Right atrium auricular region (tissue), 2 donors: ENCODE measurements at regions not wholly inside any gene's neighbourhood (a gene's known extent, or its start where the extent isn't known, plus 50 kb on each side); places are given as distances from the start of the nearest gene placed in this dataset.

Experiments used
- DNase-seq: peaks from one replicate; pipeline ENCODE4 v3.0.0-alpha.2; 2019; ENCODE audit warnings: low spot score
- H3K27ac ChIP-seq, 2 donors: fragments of 200-600 bp; sonication (generic); 1 replicate in 1 of 2; 2 replicates in 1 of 2; pipeline ENCODE4 v1.5.1; 2016 to 2019
- H3K27me3 ChIP-seq, 2 donors: fragments of 200-600 bp; sonication (generic); one replicate each; pipeline versions ENCODE4 v1.5.1 to v1.6.0; 2017 to 2019
- H3K36me3 ChIP-seq: fragments of 200-600 bp; sonication (generic); one replicate; pipeline ENCODE4 v1.5.1; 2016
- H3K4me1 ChIP-seq, 2 donors: fragments of 200-600 bp; sonication (generic); one replicate each; pipeline versions ENCODE4 v1.5.1 to v1.6.0; 2017 to 2019
- H3K4me3 ChIP-seq, 2 donors: fragments of 200-600 bp; sonication (generic); 1 replicate in 1 of 2; 2 replicates in 1 of 2; pipeline ENCODE4 v1.5.1; 2017 to 2019; ENCODE audit warnings: mild to moderate bottlenecking in 1 of 2, moderate library complexity in 1 of 2
- H3K9me3 ChIP-seq, 2 donors: fragments of 200-600 bp; sonication (generic); one replicate each; pipeline ENCODE4 v1.5.1; 2019
- TF ChIP-seq, protein P1 (sequence below), 2 donors: fragments of 200-600 bp; sonication (generic); IDR thresholded peaks; one replicate each; pipeline ENCODE4 v1.5.1; 2019; ENCODE audit warnings: antibody characterized with exemption in 2 of 2

DNA sequence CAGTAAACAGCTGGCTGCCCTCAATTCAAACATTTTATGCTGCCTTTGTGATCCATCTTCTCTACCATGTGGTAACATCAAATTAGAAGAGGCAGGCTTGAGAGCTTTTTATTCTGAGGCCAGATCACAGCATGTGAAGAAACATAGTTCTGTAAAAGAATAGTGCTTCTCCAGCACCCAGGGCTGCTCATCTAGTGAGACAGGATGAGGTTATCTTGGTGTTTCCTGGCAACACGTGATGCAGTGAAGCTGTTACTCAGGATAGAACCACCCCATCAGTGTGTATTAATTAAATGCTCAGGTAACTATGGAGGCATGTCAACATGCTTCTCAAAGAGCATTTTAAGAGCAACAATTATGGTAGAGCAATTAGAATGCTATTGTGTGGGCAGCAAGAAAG lies 400.5 kb upstream of the ACO1 start:
- H3K9me3 ChIP-seq = peaks cover 7% of the 10 kb centered on the region in 2 donors
- no peaks in the 10 kb centered on the region for H3K4me1 ChIP-seq
- no peak overlapping the region for H3K4me3 ChIP-seq
- no peaks in the 10 kb centered on the region for H3K36me3 ChIP-seq
- no peak overlapping the region for H3K27ac ChIP-seq
- no peak for DNase-seq
- H3K27me3 ChIP-seq = no peaks in the 10 kb centered on the region
- TF ChIP-seq, protein P1, sequence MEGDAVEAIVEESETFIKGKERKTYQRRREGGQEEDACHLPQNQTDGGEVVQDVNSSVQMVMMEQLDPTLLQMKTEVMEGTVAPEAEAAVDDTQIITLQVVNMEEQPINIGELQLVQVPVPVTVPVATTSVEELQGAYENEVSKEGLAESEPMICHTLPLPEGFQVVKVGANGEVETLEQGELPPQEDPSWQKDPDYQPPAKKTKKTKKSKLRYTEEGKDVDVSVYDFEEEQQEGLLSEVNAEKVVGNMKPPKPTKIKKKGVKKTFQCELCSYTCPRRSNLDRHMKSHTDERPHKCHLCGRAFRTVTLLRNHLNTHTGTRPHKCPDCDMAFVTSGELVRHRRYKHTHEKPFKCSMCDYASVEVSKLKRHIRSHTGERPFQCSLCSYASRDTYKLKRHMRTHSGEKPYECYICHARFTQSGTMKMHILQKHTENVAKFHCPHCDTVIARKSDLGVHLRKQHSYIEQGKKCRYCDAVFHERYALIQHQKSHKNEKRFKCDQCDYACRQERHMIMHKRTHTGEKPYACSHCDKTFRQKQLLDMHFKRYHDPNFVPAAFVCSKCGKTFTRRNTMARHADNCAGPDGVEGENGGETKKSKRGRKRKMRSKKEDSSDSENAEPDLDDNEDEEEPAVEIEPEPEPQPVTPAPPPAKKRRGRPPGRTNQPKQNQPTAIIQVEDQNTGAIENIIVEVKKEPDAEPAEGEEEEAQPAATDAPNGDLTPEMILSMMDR (IDR thresholded peaks at IDR 0.05) = no peak

DNA sequence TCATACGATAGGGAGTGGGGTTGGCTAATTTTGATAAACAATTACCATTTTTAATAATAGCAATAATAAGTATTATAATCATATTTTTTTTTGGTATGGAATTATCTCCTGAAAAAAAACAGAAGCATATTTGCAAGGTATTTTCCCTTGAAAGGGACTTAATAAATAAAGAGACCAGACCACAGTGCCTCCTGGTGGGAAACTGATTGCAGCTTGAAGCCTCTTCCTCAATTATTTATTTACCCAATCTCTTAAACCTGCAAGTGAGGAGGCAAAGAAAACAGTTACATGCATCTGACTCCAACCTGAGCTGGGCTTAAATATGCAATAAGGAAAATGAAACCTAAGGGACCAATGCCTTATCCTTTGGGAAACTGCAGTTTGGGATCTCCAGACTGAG lies 388.1 kb upstream of the ACO1 start:
- no peak overlapping the region for H3K27ac ChIP-seq
- H3K36me3 ChIP-seq = no peaks in the 10 kb centered on the region
- H3K9me3 ChIP-seq = no peaks in the 10 kb centered on the region
- H3K4me1 ChIP-seq = no peaks in the 10 kb centered on the region
- DNase-seq = no peak
- TF ChIP-seq, protein P1 (IDR thresholded peaks at IDR 0.05) = no peak
- no peak overlapping the region for H3K4me3 ChIP-seq
- no peaks in the 10 kb centered on the region for H3K27me3 ChIP-seq

DNA sequence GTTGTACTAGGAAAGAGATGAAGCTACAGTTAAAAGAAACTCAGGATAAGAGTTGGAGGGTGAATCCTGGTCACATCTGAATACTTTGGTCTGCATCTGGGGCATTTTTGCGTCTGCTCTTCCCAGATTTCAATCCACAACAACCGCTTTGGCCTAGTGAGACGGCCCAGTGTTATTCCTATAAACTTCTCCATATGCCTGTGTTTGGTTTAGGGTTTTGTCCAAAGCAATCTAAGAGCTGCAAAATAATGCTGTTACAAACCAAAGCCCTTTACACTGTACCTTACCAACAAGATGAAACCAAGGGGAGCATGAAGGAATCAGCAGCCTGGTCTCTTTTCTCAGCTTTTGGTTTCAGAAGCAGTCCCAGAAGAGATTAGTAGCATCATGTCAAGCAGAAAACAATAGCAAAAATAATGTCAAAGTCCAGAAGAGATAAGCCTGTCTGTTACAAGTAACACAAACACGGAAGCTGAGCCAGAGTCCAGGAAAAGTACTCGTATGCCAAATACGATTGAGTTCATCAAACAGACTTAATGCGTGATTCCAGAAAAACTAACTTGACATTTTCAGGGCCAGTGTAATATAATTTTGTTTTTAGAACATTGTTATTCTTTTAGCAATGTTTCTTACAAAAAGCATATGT lies 379.9 kb upstream of the ACO1 start:
- no peaks in the 10 kb centered on the region for H3K36me3 ChIP-seq
- H3K27ac ChIP-seq = no peak overlapping the region
- H3K4me3 ChIP-seq = no peak overlapping the region
- TF ChIP-seq, protein P1 (IDR thresholded peaks at IDR 0.05) = no peak
- no peak for DNase-seq
- no peaks in the 10 kb centered on the region for H3K9me3 ChIP-seq
- no peaks in the 10 kb centered on the region for H3K27me3 ChIP-seq
- H3K4me1 ChIP-seq = no peaks in the 10 kb centered on the region

DNA sequence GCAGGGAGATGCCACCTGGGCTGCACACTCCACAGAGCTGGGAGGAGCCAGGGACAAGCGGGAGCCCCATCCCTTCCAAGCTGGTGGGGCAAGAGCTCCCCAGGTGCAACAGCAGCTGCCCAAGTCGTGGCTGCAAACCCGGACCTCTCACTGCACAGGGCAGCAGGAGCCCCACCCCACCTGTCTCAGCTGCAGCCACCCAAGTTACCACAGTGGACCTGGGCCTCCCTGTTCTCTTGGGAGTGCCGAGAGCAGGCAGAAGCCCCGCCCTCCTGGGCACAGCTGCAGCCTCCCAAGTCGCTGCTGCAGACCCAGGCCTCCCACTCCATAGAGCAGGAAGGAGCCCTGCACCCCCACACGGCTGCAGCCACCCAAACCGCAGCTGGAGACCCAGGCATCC lies 374.1 kb upstream of the ACO1 start:
- no peak for DNase-seq
- Histone ChIP-seq H3K4me1 (no peaks in the 10 kb centered on the region), H3K27me3 (no peaks in the 10 kb centered on the region), H3K4me3 (no peak overlapping the region), H3K36me3 (no peaks in the 10 kb centered on the region), H3K9me3 (no peaks in the 10 kb centered on the region), H3K27ac (no peak overlapping the region)
- TF ChIP-seq, protein P1 (IDR thresholded peaks at IDR 0.05) = no peak

DNA sequence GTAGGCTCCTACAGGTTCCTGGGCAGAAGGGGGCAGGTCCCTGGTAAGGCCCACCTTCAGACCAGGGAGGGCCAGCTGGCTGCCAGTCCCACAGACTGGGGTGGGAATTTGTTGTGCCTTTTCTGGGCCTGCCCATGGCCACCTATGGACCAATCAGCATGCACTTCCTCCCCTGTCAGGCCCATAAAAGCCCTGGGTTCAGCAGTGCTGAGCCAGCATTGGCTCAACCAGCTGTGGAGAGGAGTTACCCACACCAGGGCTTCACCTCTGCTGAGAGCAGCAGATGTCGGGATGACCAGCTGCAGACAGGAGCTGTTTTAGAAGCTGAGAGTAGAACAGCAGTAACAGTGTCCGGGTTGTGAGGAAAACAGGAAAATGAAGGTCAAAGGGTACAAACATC lies 373.4 kb upstream of the ACO1 start:
- no peak overlapping the region for H3K27ac ChIP-seq
- no peaks in the 10 kb centered on the region for H3K36me3 ChIP-seq
- H3K9me3 ChIP-seq = no peaks in the 10 kb centered on the region
- DNase-seq = no peak
- no peaks in the 10 kb centered on the region for H3K27me3 ChIP-seq
- no peaks in the 10 kb centered on the region for H3K4me1 ChIP-seq
- TF ChIP-seq, protein P1 (IDR thresholded peaks at IDR 0.05) = no peak
- no peak overlapping the region for H3K4me3 ChIP-seq

DNA sequence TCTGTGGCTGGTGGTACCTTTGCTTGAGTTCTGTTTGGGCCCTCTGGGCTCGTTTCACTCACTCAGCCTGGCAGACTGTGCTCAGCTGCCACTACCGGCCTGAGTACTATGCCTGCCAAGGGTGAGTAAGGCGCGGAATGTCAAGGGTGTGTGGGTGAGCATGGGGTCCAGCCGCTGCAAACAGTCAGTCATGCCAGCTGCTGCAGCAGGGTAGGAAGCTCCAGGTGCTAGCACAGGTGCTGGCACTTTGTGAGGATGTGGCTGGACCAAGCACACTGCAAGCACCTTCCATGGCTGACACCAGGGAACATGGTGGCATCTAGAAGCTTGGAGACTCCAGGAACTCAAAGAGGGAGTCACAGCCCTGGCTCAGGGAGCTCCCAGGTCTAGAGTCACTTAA lies 368.6 kb upstream of the ACO1 start:
- no peak for DNase-seq
- Histone ChIP-seq H3K27ac (no peak overlapping the region), H3K36me3 (no peaks in the 10 kb centered on the region), H3K9me3 (no peaks in the 10 kb centered on the region), H3K4me3 (no peak overlapping the region), H3K27me3 (no peaks in the 10 kb centered on the region), H3K4me1 (no peaks in the 10 kb centered on the region)
- TF ChIP-seq, protein P1 (IDR thresholded peaks at IDR 0.05) = no peak
